Esophagus (tissue), 2 donors: ENCODE measurements at regions not wholly inside any gene's neighbourhood (a gene's known extent, or its start where the extent isn't known, plus 50 kb on each side); places are given as distances from the start of the nearest gene placed in this dataset.

Experiments used
- H3K27ac ChIP-seq, 2 donors: one replicate each; pipeline ENCODE4 v1.5.1; 2013; ENCODE audit warnings: low read depth in 2 of 2, mild to moderate bottlenecking in 2 of 2, inconsistent platforms in 1 of 2, low read length in 1 of 2, moderate library complexity in 1 of 2
- H3K27me3 ChIP-seq, 2 donors: one replicate each; pipeline ENCODE4 v1.6.1; 2013; ENCODE audit warnings: low read length in 2 of 2, control low read depth in 1 of 2, mild to moderate bottlenecking in 1 of 2; ENCODE audit not compliant: insufficient read depth in 2 of 2, control insufficient read depth in 1 of 2
- H3K36me3 ChIP-seq, 2 donors: one replicate each; pipeline ENCODE4 v1.6.1; 2013; ENCODE audit warnings: low read length in 1 of 2; ENCODE audit not compliant: control insufficient read depth in 2 of 2, insufficient read depth in 2 of 2
- H3K4me1 ChIP-seq, 2 donors: one replicate each; pipeline ENCODE4 v1.6.1; 2013; ENCODE audit warnings: low read length in 1 of 2; ENCODE audit not compliant: control insufficient read depth in 2 of 2, insufficient read depth in 2 of 2
- H3K4me3 ChIP-seq, 2 donors: one replicate each; pipeline ENCODE4 v1.5.1; 2013; ENCODE audit warnings: low read length in 2 of 2, mild to moderate bottlenecking in 2 of 2, low read depth in 1 of 2, moderate library complexity in 1 of 2
- H3K9me3 ChIP-seq, 2 donors: one replicate each; pipeline ENCODE4 v1.6.1; 2013; ENCODE audit warnings: mild to moderate bottlenecking in 2 of 2, low read depth in 1 of 2, low read length in 1 of 2, moderate library complexity in 1 of 2; ENCODE audit not compliant: control insufficient read depth in 2 of 2, insufficient read depth in 1 of 2
- WGBS, 2 donors: extraction: QIAGEN DNeasy Blood & Tissue Kit; methylation state at CpG; one replicate each; pipeline ENCODE4 v1.1.7; 2013; 5-methylcytosine and 5-hydroxymethylcytosine counted together
- donor health status: healthy with polysubstance abuse.
- donor health status: Bipolar disorder and iron deficiency.

- Histone ChIP-seq H3K9me3 (peaks cover 0 to 3% of the 10 kb centered on the region in 2 donors), H3K36me3 (no peaks in the 10 kb centered on the region), H3K4me1 (peaks cover 0 to 2% of the 10 kb centered on the region in 2 donors), H3K4me3 (no peak overlapping the region), H3K27me3 (peaks cover 3 to 12% of the 10 kb centered on the region in 2 donors), H3K27ac (no peak overlapping the region)
- WGBS, 2 donors: 49 to 54% methylated on average over 10 of the region's 10 CpGs
These were observed 109.6 kb downstream of the ENGASE start for GRCh38 chr17:79184219-79184618.

- Histone ChIP-seq H3K27me3 (peaks cover 3 to 12% of the 10 kb centered on the region in 2 donors), H3K9me3 (peaks cover 0 to 3% of the 10 kb centered on the region in 2 donors), H3K4me1 (peaks cover 0 to 2% of the 10 kb centered on the region in 2 donors), H3K27ac (no peak overlapping the region), H3K4me3 (peak overlapping the region in 1 of 2 donors; percentile 4), H3K36me3 (no peaks in the 10 kb centered on the region)
- 2% methylated on average over 61 to 93 of the region's 93 CpGs for WGBS, 2 donors
These were observed 108.9 kb downstream of the ENGASE start for GRCh38 chr17:79183293-79184158.

DNA sequence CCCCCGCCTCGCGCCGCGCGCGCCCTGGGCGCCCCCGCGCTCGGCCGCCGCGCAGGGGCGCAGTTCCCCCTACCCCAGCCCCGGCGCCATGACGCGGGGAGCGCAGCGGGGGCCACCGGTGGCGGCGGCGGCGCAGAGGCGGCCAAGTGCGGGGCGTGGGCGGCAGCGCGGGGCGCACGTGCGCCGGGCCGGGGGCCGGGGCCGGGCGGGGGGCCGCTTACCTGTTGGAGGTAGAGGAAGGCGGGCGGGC is 108.3 kb downstream of the ENGASE start:
- no peaks in the 10 kb centered on the region for H3K36me3 ChIP-seq
- peaks cover 3 to 12% of the 10 kb centered on the region in 2 donors for H3K27me3 ChIP-seq
- peaks cover 0 to 2% of the 10 kb centered on the region in 2 donors for H3K4me1 ChIP-seq
- H3K27ac ChIP-seq: no peak overlapping the region
- no peak overlapping the region for H3K4me3 ChIP-seq
- H3K9me3 ChIP-seq: peaks cover 0 to 6% of the 10 kb centered on the region in 2 donors
- 3 to 5% methylated on average over 37 to 43 of the region's 43 CpGs for WGBS, 2 donors

DNA sequence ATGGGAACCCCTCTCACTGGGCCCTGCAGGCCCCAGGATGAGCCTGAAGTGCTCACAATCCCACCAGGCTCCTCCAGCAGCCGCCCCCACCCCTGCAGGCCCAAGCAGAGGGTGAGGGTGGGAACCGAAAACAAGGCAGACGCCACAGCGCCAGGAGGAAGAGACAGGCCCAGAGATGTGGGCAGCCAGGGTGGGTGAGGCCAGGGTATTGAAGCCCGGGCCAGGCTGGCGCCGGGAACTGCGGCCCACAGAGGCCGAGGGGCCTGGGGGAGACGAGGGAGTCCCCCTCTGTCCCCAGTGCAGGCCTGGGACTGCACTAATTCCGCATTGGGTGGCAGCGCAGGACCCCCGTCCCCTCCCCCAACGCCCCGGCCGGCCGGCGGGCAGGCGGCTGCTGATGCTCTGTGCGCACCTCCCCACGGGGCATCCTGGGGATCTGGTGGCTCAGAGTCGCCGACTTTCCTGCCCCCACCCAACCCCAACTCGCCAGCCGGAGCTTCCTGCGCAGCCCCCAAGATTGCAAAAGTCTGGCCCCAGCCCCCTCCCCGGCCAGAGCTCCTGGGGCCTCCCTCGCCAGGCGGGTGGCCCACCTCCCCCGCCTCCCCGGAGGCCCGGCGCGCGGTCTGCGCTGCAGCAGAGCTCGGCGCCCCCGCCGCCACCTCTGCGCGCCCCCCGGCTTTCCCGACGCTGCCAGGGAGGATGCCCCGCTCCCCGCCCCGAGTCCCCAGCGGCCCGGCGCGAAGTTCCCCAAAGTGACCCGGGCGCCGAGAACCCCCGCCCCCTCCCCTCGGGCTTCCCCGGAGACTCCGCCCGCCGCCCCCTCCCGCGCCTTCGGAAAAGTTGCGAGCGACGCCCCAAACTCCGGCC is 107.8 kb downstream of the ENGASE start:
- H3K27me3 ChIP-seq: peaks cover 3 to 12% of the 10 kb centered on the region in 2 donors
- H3K4me1 ChIP-seq: peaks cover 0 to 2% of the 10 kb centered on the region in 2 donors
- H3K36me3 ChIP-seq: no peaks in the 10 kb centered on the region
- peaks cover 0 to 6% of the 10 kb centered on the region in 2 donors for H3K9me3 ChIP-seq
- WGBS, 2 donors: 8% methylated on average over 50 to 68 of the region's 68 CpGs
- no peak overlapping the region for H3K27ac ChIP-seq
- H3K4me3 ChIP-seq: no peak overlapping the region

- H3K4me1 ChIP-seq: peaks cover 0 to 2% of the 10 kb centered on the region in 2 donors
- 75 to 76% methylated on average over 20 of the region's 20 CpGs for WGBS, 2 donors
- H3K4me3 ChIP-seq: no peak overlapping the region
- peaks cover 0 to 6% of the 10 kb centered on the region in 2 donors for H3K9me3 ChIP-seq
- no peaks in the 10 kb centered on the region for H3K36me3 ChIP-seq
- no peak overlapping the region for H3K27ac ChIP-seq
- H3K27me3 ChIP-seq: peaks cover 0 to 12% of the 10 kb centered on the region in 2 donors
These were observed 105.9 kb downstream of the ENGASE start for GRCh38 chr17:79180358-79181005.

DNA sequence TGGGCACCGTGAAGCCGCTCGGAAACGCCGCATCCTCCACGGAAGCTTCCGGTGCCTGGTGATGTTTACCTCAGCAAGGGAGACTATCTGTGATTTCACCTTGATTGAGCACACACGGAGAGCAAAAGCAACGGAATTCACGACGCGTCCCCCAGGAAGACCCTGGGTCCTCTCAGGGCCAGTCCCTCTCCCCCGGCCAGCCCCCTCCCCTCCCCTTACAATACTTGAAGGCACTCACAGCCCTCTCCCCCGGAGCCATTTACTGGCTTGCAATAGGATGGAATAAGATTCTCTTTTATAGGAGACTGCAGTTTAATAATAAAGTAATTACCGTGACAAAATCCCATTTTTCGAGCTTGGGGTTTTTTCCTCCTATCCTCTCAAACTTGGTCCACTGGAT is 104.7 kb downstream of the ENGASE start:
- Histone ChIP-seq H3K27me3 (peaks cover 0 to 10% of the 10 kb centered on the region in 2 donors), H3K4me1 (peaks cover 0 to 2% of the 10 kb centered on the region in 2 donors), H3K27ac (no peak overlapping the region), H3K36me3 (no peaks in the 10 kb centered on the region), H3K9me3 (peaks cover 0 to 6% of the 10 kb centered on the region in 2 donors), H3K4me3 (no peak overlapping the region)
- WGBS, 2 donors: 80 to 85% methylated on average over 16 of the region's 16 CpGs

- Histone ChIP-seq H3K4me1 (peaks cover 0 to 2% of the 10 kb centered on the region in 2 donors), H3K4me3 (no peak overlapping the region), H3K27ac (no peak overlapping the region), H3K36me3 (no peaks in the 10 kb centered on the region), H3K9me3 (peaks cover 0 to 6% of the 10 kb centered on the region in 2 donors), H3K27me3 (peaks cover 0 to 2% of the 10 kb centered on the region in 2 donors)
- 76 to 77% methylated on average over 20 of the region's 20 CpGs for WGBS, 2 donors
These were observed 103.3 kb downstream of the ENGASE start for GRCh38 chr17:79177877-79178276.

DNA sequence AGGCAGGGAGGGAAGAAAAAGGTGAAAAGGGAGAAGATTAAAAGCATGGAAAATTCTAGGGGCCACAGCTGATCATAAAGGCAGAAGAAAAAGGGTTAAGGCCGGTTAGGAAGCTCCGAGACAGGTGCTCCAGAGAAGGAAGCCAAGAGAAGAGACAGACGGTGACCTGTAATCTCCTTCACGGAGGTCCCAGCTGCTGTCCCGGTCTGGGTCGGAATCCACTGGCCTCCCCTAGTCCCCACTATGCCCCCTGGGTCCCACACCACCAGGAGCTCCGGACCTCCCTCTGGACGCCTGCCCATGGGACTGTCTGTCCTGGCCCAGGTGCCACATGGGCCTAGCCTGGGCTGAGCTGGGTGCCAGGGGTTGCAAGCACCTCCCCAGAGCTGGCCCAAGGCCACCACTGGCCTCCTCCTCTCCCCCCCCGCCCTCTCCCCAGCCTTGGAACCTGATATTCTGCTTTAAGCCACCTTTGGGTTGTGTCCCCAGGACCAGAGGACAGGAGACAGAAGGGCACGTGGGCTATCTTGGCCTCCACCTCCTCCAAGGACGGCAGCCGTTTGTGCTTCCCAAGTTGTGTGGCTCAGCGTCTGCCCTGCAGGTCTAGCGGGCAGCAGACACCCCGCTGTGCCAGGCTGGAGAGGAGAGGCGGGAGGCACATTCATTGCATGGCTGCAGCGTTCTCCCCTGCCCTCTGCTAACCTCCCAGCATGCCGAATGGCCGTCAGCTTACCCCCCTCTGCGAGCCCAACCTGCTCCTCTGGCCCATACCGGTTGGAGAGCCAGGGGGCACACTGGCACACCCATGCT is 102.4 kb downstream of the ENGASE start:
- H3K9me3 ChIP-seq: peaks cover 0 to 6% of the 10 kb centered on the region in 2 donors
- H3K27me3 ChIP-seq: peaks cover 0 to 2% of the 10 kb centered on the region in 2 donors
- no peak overlapping the region for H3K27ac ChIP-seq
- H3K4me1 ChIP-seq: no peaks in the 10 kb centered on the region
- H3K36me3 ChIP-seq: no peaks in the 10 kb centered on the region
- H3K4me3 ChIP-seq: no peak overlapping the region
- WGBS, 2 donors: 45 to 50% methylated on average over 20 to 21 of the region's 21 CpGs
